ENCODE measurements at regions not wholly inside any gene's neighbourhood (a gene's known extent, or its start where the extent isn't known, plus 50 kb on each side); places are given as distances from the start of the nearest gene placed in this dataset.

GRCh38 chr10:23951841-23952240 lies 257.1 kb upstream of the KIAA1217 start:
- Histone ChIP-seq H3K27me3 (no peaks in the 10 kb centered on the region), H3K36me3 (replicated peaks in 1 of 2) (no peaks in the 10 kb centered on the region), H3K9me3 (replicated peaks in 1 of 3) (no peaks in the 10 kb centered on the region), H3K4me1 (replicated peaks in 1 of 2) (no peaks in the 10 kb centered on the region), H3K27ac (no peak overlapping the region), H3K4me3 (no peak overlapping the region)
- intact Hi-C loops (cut with DNase I): no loop called here
- no peak for DNase-seq
- 79 to 91% (median 88%) methylated on average over 6 of the region's 6 CpGs for WGBS, 4 donors
- no peak for TF ChIP-seq POLR2A (IDR thresholded peaks at IDR 0.05)
- no peak for TF ChIP-seq CTCF (IDR thresholded peaks at IDR 0.05)

DNA sequence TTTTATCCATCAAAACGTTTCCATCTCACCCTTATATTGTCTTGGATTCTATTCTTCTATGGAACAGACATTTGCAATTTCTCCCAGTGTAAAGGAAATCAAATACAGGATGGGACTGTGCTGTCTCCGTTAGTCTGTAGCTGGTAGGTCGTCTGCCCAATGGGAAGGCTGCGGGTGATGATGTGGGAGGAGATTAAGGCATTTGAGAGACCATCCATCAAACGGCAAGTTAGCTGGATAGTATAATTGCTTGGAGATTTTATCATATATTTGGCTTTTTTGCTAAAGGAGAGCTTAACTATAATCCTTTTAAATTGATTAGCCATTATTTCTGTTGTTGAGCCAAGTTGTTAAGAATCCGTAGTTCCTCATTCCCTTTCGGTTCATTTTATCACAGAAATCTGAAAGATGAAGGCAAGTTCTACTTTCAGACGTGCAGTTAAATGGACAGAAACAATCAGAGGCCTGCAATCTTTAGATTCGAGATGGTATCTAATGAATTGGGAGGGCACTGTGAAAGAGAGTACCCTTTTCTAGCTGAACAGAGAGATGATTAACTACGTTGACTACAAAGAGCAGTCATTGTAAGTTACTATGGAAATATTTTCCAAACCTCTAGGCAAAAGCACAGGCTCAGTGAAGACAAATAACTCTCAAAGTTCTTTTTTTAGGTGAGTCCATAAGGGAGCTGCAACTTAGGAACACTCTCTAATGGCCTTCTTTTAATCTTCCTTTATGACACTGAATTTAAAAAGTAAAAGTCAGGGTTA lies 253.3 kb upstream of the KIAA1217 start:
- Histone ChIP-seq H3K4me3 (no peak overlapping the region), H3K36me3 (replicated peaks in 1 of 2) (no peaks in the 10 kb centered on the region), H3K4me1 (replicated peaks in 1 of 2) (no peaks in the 10 kb centered on the region), H3K9me3 (replicated peaks in 1 of 3) (no peaks in the 10 kb centered on the region), H3K27ac (no peak overlapping the region), H3K27me3 (no peaks in the 10 kb centered on the region)
- TF ChIP-seq CTCF (IDR thresholded peaks at IDR 0.05) (no peak), POLR2A (IDR thresholded peaks at IDR 0.05) (no peak)
- DNase-seq: no peak
- WGBS, 4 donors: 70 to 73% (median 72%) methylated on average over 10 of the region's 10 CpGs
- intact Hi-C loops (cut with DNase I): no loop called here

GRCh38 chr10:23965123-23965522 lies 243.8 kb upstream of the KIAA1217 start:
- Histone ChIP-seq H3K27me3 (no peaks in the 10 kb centered on the region), H3K36me3 (replicated peaks in 1 of 2) (no peaks in the 10 kb centered on the region), H3K4me1 (replicated peaks in 1 of 2) (no peaks in the 10 kb centered on the region), H3K4me3 (no peak overlapping the region), H3K27ac (no peak overlapping the region), H3K9me3 (replicated peaks in 1 of 3) (no peaks in the 10 kb centered on the region)
- whole genome bisulfite sequencing, 4 donors: 62 to 77% (median 70%) methylated on average over 5 of the region's 5 CpGs
- TF ChIP-seq POLR2A (IDR thresholded peaks at IDR 0.05): no peak
- no peak for TF ChIP-seq CTCF (IDR thresholded peaks at IDR 0.05)
- intact Hi-C loops (cut with DNase I): no loop called here
- no peak for DNase-seq

DNA sequence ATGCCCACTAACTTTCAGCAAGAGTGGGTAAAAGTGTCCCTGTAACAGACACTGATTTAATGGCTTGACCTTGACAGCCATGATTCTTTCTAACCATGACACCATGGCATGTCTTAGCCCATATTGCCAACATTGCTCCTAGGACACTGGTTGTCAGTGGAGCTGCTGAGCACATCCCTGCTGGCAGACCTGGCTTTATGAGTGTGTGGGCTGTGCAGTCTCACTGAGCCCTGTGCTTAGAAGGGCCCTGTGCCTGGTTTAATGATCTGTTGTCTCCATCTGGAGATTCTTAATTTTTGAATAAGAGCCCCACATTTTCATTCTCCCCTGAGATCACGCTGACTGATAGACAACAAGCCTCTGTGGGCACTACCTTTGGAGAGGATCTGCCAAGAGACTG lies 243.1 kb upstream of the KIAA1217 start:
- no peak for TF ChIP-seq POLR2A (IDR thresholded peaks at IDR 0.05)
- no peak for TF ChIP-seq CTCF (IDR thresholded peaks at IDR 0.05)
- intact Hi-C loops (cut with DNase I): no loop called here
- Histone ChIP-seq H3K27me3 (peaks cover 5% of the 10 kb centered on the region), H3K4me1 (replicated peaks in 1 of 2) (no peaks in the 10 kb centered on the region), H3K36me3 (replicated peaks in 1 of 2) (no peaks in the 10 kb centered on the region), H3K9me3 (replicated peaks in 1 of 3) (no peaks in the 10 kb centered on the region), H3K4me3 (no peak overlapping the region), H3K27ac (no peak overlapping the region)
- 86 to 100% (median 94%) methylated on average over 1 of the region's 1 CpG for WGBS, 4 donors
- no peak for DNase-seq
